ENCODE measurements at regions not wholly inside any gene's neighbourhood (a gene's known extent, or its start where the extent isn't known, plus 50 kb on each side); places are given as distances from the start of the nearest gene placed in this dataset.

DNA sequence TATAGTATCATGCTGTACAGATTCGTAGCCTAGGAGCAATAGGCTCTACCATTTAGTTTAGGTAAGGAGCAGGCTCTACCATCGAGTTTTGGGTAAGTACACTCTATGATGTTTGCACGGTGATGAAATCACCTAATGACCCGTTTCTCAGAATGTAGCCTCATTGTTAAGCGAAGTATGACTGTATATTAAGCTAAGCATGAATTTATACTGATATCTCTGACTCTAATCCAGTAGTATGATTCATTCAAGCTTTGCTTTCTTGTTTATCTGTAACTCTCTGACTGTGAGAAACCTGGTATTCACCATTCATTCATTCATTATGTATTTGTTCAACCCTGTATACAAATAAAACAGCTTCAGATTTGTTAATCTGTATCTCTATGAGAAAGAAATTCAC, 283.9 kb upstream of the PRICKLE1 start:
- FAIRE-seq: no peak

DNA sequence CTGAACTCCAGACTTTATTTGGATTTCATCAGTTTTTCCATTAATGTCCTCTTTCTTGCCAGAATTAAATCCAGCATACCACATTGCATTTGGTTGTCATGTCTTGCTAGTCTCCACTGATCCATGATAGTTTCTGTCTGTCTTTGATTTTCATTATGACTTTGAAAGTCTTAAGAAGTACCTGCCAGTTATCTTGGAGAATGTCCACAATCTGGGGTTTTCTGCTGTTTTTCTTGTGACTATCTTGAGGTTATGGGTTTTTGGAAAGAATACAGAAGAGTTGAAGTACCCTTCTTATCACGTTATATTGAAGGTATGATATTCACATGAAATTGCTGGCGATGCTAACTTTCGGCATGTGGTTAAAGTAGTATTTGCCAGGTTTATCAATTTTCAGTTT, 282.3 kb upstream of the PRICKLE1 start:
- no peak for DNase-seq (ENCODE audit: low spot score)
- FAIRE-seq: no peak

More for the DNA sequence above, 283.9 kb upstream of the PRICKLE1 start:
- no peak for DNase-seq (ENCODE audit: low spot score)

DNA sequence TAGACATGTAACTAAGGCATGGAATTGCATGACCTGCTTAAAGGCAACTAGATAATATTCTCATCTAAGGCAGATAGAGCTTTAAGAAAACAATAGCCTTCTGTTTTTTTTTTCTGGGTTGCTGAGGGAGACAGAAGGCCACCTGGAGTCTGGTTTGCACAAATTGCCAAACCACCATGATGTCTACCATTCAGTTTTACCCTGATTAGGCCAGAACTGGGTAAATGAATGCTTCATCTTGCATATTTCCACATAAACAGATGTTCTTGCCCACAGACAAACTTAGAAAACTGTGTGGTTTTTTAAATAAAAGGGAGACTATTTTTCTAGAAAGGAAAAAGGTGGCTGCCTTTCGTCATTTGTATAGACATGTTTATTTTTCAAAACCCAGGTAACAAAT, 278.7 kb upstream of the PRICKLE1 start:
- DNase-seq (ENCODE audit: low spot score) (no peak), FAIRE-seq (no peak)

DNA sequence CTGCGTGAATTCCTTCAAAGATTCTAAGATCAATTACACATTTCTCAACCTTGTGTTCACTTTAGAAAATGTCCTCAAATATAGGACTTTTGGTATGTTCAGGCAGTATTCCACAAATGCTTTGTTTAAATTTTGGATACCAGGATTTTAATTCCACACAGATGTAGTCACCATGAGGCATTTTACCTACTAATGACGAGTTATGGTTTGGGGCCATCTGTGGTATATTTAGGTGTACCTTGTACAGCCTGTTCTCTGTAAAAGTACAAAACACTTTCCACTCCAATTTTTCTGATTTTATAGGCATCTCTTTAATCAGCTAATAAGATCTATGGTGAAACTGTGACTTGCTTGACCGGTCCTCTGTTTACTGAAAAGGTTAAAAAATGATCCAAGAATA, 275.7 kb upstream of the PRICKLE1 start:
- FAIRE-seq (no peak), DNase-seq (ENCODE audit: low spot score) (no peak)

DNA sequence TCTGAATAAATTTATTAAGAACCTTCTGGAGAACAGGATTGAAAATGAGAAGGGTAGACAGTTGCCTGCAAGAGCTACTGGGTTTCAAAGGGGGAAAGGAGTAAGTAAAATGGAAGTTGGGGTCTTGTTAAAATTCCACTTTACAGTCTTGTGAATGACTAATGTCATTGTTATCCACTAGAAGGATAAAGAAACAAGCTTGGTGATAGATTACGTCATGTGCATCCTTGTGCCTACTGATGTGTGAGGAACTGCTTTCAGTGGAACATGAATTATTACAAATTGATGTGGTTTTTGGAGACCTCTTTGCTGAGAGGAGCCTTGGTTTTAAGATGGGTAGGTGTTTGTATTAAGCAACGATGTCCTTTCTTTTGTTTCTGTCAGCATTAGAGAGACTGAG, 272.5 kb upstream of the PRICKLE1 start:
- peak; percentile 92 for FAIRE-seq
- peak; percentile 77 for DNase-seq (ENCODE audit: low spot score)

DNA sequence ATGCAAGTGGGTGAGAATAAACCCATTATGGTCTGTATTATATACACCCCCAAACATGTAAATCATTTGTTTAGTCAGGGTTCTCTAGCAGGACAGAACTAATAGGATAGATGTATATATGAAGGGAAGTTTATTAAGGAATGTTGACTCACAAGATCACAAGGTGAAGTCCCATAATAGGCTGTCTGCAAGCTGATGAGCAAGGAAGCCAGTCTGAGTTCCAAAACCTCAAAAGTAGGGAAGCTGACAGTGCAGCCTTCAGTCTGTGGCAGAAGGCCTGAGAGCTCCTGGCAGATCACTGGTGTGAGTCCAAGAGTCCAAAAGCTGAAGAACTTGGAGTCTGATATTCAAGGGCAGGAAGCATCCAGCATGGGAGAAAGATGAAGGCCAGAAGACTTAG, 270.8 kb upstream of the PRICKLE1 start:
- FAIRE-seq: peak; percentile 74
- DNase-seq (ENCODE audit: low spot score): peak; percentile 52

DNA sequence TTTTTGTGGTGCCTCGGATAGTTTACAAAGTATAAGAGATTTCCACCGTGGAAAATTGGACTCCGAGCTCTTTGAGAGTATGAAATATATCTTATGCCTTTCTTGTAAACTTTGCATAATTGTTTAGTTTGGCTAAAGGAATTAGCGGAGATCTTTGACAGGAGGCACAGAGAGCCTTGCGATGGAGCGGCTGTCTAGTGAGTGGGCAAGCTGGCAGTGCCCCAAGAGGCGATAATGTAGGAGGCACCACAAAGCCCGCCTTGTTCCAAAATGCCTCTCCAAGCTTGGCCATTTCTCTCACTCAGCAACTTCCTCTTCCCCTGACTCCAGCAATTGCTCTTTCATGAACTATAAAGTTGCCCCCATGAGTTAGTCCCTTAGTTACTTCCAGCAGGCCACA, 270.1 kb upstream of the PRICKLE1 start:
- no peak for FAIRE-seq
- no peak for DNase-seq (ENCODE audit: low spot score)

DNA sequence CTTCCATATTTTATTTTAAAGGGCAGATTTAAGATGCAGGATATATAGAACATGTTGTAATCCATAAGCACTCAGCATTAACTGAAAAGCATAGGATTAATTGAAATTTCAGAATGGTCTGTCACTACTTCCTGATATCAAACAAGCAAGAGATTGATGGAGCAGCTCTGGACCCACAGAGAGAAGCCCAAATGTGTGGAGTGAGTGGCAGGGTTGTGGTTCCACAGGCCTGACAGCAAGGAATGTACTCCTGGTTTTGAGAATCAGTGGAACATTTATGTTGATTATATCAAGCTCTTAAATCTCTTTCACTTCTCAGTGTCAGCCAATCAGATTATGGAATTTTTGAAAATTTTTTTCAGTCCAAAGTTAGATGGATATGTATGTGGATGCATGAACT, 267.6 kb upstream of the PRICKLE1 start:
- FAIRE-seq: no peak
- no peak for DNase-seq (ENCODE audit: low spot score)

DNA sequence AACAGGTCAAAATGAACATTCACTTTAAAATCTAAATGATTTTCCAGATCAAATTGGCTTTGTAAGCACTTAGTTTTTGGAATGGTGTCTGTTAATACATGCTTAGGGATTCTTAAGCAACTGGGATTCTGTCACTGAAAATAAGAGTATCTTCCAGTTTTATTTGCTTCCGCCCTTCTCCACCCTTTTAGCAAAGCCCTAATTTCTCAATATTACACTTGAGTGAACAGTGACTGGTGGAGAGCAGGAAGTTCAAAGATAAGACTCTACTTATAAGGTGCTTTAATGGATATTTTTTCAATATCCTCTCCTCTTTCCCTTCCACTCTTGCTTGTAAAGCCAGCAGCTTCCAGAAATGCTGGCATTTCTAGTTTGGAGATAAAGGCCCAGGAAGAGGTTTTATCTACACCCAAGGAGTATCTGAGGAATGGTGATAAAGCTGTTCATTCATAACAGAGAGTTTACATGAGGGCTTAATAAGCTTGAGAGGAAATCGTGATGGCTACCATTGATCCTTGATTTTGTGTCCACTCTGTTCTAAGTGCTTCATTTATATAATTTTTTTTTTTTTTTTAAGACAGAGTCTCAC, 265.9 kb upstream of the PRICKLE1 start:
- FAIRE-seq (no peak), DNase-seq (ENCODE audit: low spot score) (no peak)

DNA sequence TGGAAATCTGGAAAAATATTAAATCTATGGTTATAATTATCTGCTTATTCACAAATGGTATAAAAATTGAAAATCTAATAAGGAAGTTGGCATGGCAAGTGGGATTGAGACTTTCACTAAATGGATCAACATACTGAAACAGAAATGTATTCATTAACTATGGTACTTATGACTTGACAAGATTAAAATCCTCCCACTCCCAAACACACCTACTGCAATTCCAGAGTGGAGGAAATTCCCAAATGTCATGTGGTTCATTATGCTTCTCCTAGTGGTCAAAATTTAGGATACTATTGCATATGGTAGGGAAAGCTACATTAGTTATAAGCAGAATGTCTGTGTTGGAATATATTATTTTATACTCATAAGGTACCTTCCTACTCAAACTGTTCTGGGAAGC, 265.3 kb upstream of the PRICKLE1 start:
- peak; percentile 36 for DNase-seq (ENCODE audit: low spot score)
- peak; percentile 70 for FAIRE-seq

DNA sequence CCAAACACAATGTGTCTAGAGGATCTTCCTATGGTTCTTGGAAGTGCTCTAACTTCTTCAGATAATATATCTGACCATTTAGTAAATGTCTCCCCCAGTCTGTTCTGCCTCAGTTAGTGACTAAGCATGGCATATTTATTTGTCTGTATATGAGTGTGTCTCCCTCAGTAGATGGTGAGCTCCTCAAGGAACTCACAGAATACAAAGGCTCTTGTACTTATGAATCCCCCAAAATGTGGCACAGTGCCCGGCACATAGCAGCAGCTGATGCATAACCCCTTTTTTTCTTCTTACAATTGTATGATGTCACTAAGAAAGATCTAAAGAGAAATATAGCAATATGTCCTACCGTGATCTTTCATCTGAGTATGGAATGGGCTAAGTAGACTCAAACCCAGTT, 264.7 kb upstream of the PRICKLE1 start:
- no peak for DNase-seq (ENCODE audit: low spot score)
- no peak for FAIRE-seq

DNA sequence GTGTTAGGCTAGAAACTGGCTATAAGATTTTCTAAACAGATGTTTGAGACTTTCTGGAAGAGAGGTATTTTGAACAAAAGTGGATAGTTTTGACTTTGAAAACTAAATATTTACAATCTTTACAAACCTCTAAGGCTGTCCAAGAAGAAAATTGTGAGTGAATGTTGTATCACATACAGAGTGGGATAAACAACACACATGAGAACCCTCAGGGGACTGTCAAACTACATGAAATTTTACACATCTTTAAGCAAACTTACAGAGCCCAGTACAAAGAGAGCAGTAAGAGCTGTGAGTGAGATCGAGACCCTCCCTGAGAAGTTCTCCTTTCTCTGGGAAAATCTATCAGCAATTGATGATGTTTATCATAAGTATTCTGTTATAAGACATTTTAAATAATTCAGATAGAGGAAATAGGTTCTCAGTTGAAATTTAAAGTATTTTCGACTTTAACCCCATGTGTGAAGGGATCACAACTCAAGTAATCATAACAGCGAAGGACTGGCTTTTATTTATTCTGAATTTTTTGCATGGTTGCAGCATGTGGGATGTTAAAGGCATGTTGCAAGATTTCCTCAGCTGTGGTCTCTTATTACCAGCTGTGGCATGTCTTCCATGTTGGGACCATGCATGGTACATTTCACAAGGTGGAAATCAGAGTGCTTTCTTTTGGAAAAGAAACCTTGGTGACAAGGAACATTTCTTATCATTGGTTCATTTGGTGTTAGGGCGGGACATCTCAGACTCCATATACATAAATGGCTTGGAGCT, 264.0 kb upstream of the PRICKLE1 start:
- DNase-seq (ENCODE audit: low spot score) (no peak), FAIRE-seq (no peak)

DNA sequence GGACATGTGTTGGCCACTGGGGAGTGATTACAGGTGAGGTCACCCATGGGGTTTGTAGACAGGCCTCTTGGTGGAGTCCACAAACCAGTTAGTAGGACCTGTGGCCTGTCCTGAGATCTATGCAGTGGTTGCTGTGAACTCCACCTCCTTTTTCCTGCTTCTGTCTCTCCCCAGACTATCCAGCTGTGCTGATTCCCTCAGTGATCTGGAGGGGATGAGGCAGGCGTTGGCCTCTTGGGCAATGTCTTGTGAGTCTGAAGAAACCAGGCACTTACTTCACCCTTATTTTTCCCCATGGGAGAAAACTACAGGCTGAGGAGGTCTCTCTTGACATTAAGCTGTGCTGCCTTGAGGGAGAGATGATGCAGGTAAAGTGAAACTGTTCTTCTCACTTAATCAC, 257.2 kb upstream of the PRICKLE1 start:
- DNase-seq (ENCODE audit: low spot score): no peak
- FAIRE-seq: no peak

DNA sequence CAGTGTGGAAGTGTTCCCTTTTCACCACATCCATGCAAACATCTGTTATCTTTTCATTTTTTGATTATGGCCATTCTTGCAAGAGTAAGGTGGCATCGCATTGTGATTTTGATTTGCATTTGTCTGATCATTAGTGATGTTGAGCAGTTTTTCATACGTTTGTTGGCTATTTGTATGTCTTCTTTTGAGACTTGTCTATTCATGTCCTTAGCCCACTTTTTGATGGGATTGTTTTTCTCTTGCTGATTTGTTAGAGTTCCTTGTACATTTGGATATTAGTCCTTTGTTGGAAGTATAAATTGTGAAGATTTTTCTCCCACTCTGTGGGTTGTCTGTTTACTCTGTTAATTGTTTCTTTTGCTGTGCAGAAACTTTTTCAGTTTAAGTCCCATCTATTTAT, 244.5 kb upstream of the PRICKLE1 start:
- no peak for FAIRE-seq
- no peak for DNase-seq (ENCODE audit: low spot score)

DNA sequence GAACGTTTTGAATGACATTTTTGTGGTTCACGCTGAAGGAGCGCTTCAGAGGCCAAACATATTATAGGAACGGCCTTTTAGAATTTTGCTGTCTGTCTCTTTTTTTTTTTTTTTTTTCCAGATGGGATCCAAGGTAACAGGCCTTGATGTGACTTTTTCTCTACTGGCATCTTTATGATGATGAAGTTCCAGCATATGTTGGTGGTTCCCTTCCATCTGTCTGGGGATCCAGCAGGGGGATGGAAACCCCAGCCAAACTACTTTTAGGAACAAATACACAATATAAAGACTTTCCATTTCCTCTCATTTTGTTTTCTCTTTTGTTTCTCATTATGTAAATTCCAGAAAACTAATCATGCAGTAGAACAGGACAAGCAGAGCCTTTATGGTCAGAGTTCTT, 239.3 kb upstream of the PRICKLE1 start:
- FAIRE-seq (no peak), DNase-seq (ENCODE audit: low spot score) (no peak)

DNA sequence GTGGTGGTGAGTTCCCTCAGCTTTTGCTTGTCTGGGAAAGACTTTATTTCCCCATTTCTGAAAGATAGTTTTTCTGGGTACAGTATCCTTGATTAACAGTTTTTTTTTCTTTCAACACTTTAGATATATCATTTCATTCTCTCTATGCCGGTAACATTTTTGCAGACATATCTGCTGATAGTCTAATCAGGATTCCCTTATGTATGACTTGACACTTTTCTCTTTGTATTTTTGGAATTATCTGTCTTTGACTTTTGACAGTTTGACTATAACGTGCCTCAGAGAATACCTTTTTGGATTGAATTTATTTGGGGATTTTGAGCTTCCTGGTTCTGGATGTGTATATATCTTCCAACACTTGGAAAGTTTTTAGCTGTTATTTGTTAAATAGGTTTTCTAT, 234.8 kb upstream of the PRICKLE1 start:
- FAIRE-seq (no peak), DNase-seq (ENCODE audit: low spot score) (no peak)

DNA sequence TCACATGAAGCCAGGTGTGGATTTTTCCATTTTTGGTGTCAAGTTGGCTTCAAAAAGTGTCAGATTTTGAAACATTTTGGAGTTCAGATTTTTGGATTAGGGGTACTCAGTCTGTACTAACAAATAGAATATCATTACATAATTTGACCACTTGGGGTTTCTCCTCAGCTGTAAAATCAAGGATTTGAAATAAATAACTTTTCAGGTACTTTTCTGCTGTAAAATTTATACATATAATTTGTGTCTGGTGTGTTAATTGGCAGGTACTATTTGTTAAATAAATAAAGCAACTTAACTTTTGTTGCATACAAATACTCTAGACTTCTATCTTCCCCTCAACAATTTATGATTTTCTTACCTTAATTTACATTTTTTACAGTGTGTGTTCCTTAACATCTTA, 234.1 kb upstream of the PRICKLE1 start:
- DNase-seq (ENCODE audit: low spot score) (no peak), FAIRE-seq (no peak)

DNA sequence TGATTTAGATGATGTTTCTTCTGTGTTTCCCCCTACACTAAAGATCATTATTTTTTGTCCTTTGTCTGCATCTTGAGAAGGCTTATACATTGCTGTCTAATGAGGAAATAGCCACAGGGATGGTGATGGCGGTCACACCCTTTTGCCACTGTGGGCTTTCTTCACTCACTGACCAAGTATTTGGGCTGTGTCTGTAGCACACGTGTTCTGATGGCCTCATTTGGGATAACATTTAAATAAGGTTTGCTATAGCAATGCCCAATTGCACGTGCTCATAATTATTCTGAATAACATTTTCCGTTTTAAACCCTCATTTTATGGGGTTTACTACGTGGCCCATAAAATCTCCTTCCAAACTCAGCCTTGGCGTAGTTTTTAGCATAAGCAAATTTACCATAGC, 230.3 kb upstream of the PRICKLE1 start:
- DNase-seq (ENCODE audit: low spot score): no peak
- FAIRE-seq: no peak

DNA sequence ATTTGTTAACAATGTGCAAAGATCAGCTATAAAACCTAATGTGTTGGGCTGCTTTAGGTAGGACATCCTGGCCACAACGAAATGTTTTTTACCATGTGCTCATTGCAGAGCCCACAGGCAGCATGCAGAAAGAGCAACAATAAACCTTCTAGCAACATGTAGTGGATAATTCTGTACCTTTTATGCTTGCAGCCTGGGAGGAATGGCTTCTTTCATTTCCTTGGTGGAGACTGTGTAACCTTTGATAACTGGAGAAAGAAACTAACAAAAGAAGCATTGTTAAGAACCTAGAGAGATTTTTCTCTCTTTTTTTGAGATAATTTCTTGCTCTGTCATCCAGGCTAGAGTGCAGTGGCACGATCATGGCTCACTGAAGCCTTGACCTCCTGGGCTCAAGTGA, 225.5 kb upstream of the PRICKLE1 start:
- no peak for DNase-seq (ENCODE audit: low spot score)
- no peak for FAIRE-seq

DNA sequence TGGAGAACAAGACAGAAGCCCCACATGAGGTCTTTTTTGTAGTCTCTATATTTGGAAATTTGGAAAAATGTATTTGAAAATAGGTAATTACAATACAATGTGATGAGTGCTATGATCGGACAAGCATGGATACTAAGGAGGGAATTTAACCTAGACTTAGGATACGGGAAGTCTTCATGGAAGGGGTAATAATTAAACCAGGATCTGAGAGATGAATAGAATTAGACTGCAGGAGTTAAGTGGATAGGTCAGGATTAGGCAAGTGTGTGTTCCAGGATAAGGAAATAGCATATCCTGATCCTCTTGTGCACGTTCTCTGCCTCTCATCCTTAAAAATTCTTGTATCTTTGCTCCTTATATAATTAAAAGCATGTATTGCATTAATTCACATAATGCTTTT, 223.3 kb upstream of the PRICKLE1 start:
- FAIRE-seq: peak; percentile 32

DNA sequence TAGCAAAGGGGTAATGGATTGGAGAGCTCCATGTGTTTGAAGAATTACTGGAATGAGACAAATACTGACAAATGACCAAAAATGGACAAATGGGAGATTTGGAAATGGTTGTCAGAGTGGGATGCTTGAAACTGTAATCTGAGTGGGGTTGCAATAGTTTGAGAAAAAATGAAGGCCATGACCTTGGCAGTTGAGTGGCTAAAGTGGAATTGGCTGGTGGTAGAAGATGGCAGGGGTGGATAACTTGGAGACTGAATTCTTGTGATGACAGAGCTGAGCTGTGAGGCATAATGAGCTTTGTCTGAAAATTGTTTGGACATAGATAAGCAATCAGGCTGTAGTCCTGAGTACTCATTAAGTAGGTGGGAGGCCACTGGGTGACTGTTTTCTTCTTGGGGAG, 222.5 kb upstream of the PRICKLE1 start:
- DNase-seq (ENCODE audit: low spot score) (no peak), FAIRE-seq (no peak)

More for the DNA sequence above, 223.3 kb upstream of the PRICKLE1 start:
- no peak for DNase-seq (ENCODE audit: low spot score)

DNA sequence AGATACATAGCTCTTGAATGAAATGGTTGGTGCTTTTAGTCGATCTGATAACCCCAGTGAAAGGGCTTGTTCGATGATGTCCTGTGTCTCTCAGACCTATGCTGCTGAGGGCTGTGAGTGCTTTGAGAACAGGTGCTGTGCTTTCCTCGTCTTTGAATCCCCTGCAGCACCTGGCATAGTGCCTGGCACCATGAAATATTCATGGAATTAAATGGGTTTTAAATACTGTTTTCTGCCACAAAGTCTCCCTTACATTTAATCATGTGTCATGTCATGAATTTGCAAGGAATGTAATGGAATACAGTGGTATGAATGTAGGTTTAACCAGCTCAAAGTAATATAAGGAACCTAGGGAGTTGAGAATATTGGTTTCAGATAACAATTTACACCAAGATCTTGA, 220.5 kb upstream of the PRICKLE1 start:
- DNase-seq (ENCODE audit: low spot score) (no peak), FAIRE-seq (no peak)

DNA sequence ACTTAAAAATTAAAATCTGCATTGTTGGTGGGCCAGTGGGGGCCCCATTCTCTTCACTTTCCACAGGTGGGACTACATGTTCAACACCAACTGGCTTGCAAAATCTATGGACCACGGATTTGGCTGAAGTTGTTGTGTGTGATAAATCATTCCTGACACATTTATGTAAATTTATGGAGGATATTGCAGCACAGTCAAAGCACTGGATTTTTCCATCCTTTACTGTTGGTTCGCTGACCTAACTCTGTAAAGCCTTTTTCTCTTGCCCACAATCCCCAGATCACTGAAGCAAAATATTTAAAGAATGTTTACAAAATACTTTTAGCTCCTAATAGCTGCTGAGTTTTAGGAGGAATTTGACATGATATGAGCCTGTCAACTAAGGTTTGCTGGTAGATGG, 219.7 kb upstream of the PRICKLE1 start:
- no peak for DNase-seq (ENCODE audit: low spot score)
- FAIRE-seq: no peak

Data from RCC 7860 (cell line).